GM23338 (cell line): ENCODE measurements at regions not wholly inside any gene's neighbourhood (a gene's known extent, or its start where the extent isn't known, plus 50 kb on each side); places are given as distances from the start of the nearest gene placed in this dataset.

Experiments used
- ATAC-seq: fragments of 200-7000 bp; cut with Tn5 transposase; 3 replicates; pipeline ENCODE4 v1.9.1; 2020
- DNase-seq: peaks from one replicate; pipeline ENCODE4 v3.0.0-alpha.2; 2015; ENCODE audit warnings: low spot score
- H2AFZ ChIP-seq: fragments of 200-600 bp; sonication (generic); 2 replicates; pipeline ENCODE4 v1.8.0; 2016; ENCODE audit warnings: antibody characterized with exemption, mild to moderate bottlenecking, moderate library complexity
- H3F3A ChIP-seq: fragments of 200-600 bp; sonication (generic); replicated peaks from 2 replicates; pipeline ENCODE4 v1.8.0; 2017; ENCODE audit warnings: antibody characterized with exemption, mixed run types, low read depth
- H3K27ac ChIP-seq: fragments of 200-600 bp; sonication (generic); 2 replicates; pipeline ENCODE4 v1.6.1; 2016; ENCODE audit warnings: low read depth
- H3K27me3 ChIP-seq: fragments of 200-600 bp; sonication (generic); 2 replicates; pipeline ENCODE4 v1.8.0; 2016; ENCODE audit warnings: mild to moderate bottlenecking, mixed run types, moderate library complexity; ENCODE audit not compliant: insufficient read depth
- H3K36me3 ChIP-seq: fragments of 200-600 bp; sonication (generic); 2 replicates; pipeline ENCODE4 v1.8.0; 2016; ENCODE audit warnings: mild to moderate bottlenecking; ENCODE audit not compliant: insufficient read depth
- H3K4me1 ChIP-seq: fragments of 200-600 bp; sonication (generic); 2 replicates; pipeline ENCODE4 v1.8.0; 2016; ENCODE audit warnings: mild to moderate bottlenecking, moderate library complexity; ENCODE audit not compliant: insufficient read depth
- H3K4me2 ChIP-seq: fragments of 200-600 bp; sonication (generic); 2 replicates; pipeline ENCODE4 v1.7.1; 2017; ENCODE audit warnings: mixed run types
- H3K4me3 ChIP-seq: fragments of 200-600 bp; sonication (generic); 2 replicates; pipeline ENCODE4 v1.6.1; 2016; ENCODE audit warnings: mixed run types
- H3K79me2 ChIP-seq: fragments of 200-600 bp; sonication (generic); replicated peaks from 2 replicates; pipeline ENCODE4 v1.8.0; 2017; ENCODE audit warnings: mild to moderate bottlenecking; ENCODE audit not compliant: insufficient read depth
- H3K9me2 ChIP-seq: fragments of 200-600 bp; sonication (generic); 2 replicates; pipeline ENCODE4 v1.8.0; 2017; ENCODE audit not compliant: insufficient read depth
- H4K20me1 ChIP-seq: fragments of 200-600 bp; sonication (generic); replicated peaks from 2 replicates; pipeline ENCODE4 v1.8.0; 2017; ENCODE audit warnings: mild to moderate bottlenecking; ENCODE audit not compliant: insufficient read depth
- H3K27ac Mint-ChIP-seq: 2 replicates; pipeline ENCODE4 v1.8.0; 2020; ENCODE audit warnings: inconsistent platforms, mild to moderate bottlenecking, moderate library complexity, mixed read lengths
- H3K27me3 Mint-ChIP-seq: 3 replicates; pipeline ENCODE4 v1.8.0; 2022; ENCODE audit warnings: low read depth, mild to moderate bottlenecking, moderate library complexity, mixed read lengths, inconsistent platforms; ENCODE audit not compliant: insufficient read depth, poor library complexity
- H3K36me3 Mint-ChIP-seq: 3 replicates; pipeline ENCODE4 v1.8.0; 2021; ENCODE audit warnings: low read depth, mild to moderate bottlenecking, inconsistent platforms, moderate library complexity, mixed read lengths
- H3K4me1 Mint-ChIP-seq: 3 replicates; pipeline ENCODE4 v1.8.0; 2020; ENCODE audit warnings: mild to moderate bottlenecking, inconsistent platforms, mixed read lengths
- H3K4me3 Mint-ChIP-seq: 3 replicates; pipeline ENCODE4 v1.8.0; 2021; ENCODE audit warnings: moderate library complexity, mild to moderate bottlenecking, inconsistent platforms, mixed read lengths
- H3K9me3 Mint-ChIP-seq: 3 replicates; pipeline ENCODE4 v1.8.0; 2020; ENCODE audit warnings: moderate library complexity, mild to moderate bottlenecking, inconsistent platforms, mixed read lengths
- EZH2 ChIP-seq: fragments of 200-600 bp; sonication (generic); IDR thresholded peaks from one replicate; pipeline ENCODE4 v1.8.0; 2017; ENCODE audit warnings: antibody characterized with exemption, mild to moderate bottlenecking, low read depth; ENCODE audit not compliant: unreplicated experiment
- EZH2phosphoT487 ChIP-seq: fragments of 200-600 bp; sonication (generic); IDR thresholded peaks from one replicate; pipeline ENCODE4 v1.8.1; 2018; ENCODE audit warnings: antibody characterized with exemption; ENCODE audit not compliant: unreplicated experiment
- NANOG ChIP-seq: IDR thresholded peaks from 2 replicates; pipeline ENCODE4 v1.6.1; 2016; ENCODE audit warnings: antibody characterized with exemption, borderline replicate concordance
- STAT1 ChIP-seq: IDR thresholded peaks from one replicate; pipeline ENCODE4 v1.6.1; 2016; ENCODE audit warnings: antibody characterized with exemption; ENCODE audit not compliant: unreplicated experiment
- ZNF331 ChIP-seq: fragments of 250-450 bp; sonication (Bioruptor Pico); IDR thresholded peaks from 2 replicates; pipeline ENCODE4 v1.5.0; 2020; ENCODE audit warnings: low read depth, mild to moderate bottlenecking, moderate library complexity
- TF ChIP-seq, protein P1 (sequence below), 2 experiments: fragments of 200-600 bp in 1 of 2; sonication (generic) in 1 of 2; conservative IDR thresholded peaks; 2 replicates each; pipeline versions ENCODE4 v1.5.1 to v1.6.1; 2016 to 2017; ENCODE audit warnings: antibody characterized with exemption in 2 of 2, low read depth in 2 of 2, mild to moderate bottlenecking in 2 of 2, moderate library complexity in 1 of 2
- TF ChIP-seq, protein P2 (sequence below): IDR thresholded peaks from 2 replicates; pipeline ENCODE4 v1.6.1; 2016; ENCODE audit warnings: antibody characterized with exemption
- TF ChIP-seq, protein P3 (sequence below): fragments of 250-450 bp; sonication (Bioruptor Pico); IDR thresholded peaks from 2 replicates; pipeline ENCODE4 v1.5.0; 2020; ENCODE audit warnings: mild to moderate bottlenecking, moderate library complexity

DNA sequence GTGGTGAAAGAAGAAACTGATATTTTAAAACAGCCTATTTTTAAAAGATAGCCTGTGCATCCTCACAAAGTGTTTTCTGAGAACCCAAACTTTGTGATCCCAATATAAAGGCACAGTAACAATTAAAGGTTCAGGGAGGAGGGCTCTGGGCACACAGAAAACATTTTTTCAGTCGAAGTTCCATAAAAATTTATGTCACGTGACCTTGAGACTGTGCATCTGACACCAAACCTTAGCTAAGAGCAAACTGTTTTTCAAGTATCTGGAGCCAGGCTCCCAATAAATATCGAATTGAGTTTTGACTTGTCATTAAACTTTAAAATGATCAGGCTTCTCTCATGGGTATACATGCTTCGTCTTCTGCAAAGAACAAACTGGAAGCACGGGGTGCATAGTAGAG lies 177.9 kb downstream of the BEND2 start:
- Histone ChIP-seq H3F3A (no peaks in the 10 kb centered on the region), H3K4me2 (no peak overlapping the region), H3K27me3 (no peaks in the 10 kb centered on the region), H3K36me3 (no peaks in the 10 kb centered on the region), H2AFZ (no peak overlapping the region), H3K27ac (no peak overlapping the region), H4K20me1 (no peaks in the 10 kb centered on the region; the same call in 1 of the 2 replicates), H3K79me2 (no peaks in the 10 kb centered on the region), H3K4me1 (no peaks in the 10 kb centered on the region), H3K4me3 (no peak overlapping the region), H3K9me2 (no peaks in the 10 kb centered on the region)
- TF ChIP-seq EZH2 (no peak), NANOG (no peak), STAT1 (no peak), EZH2phosphoT487 (no peak), ZNF331 (CRISPR knock-in tag) (no peak)
- TF ChIP-seq, protein P1, sequence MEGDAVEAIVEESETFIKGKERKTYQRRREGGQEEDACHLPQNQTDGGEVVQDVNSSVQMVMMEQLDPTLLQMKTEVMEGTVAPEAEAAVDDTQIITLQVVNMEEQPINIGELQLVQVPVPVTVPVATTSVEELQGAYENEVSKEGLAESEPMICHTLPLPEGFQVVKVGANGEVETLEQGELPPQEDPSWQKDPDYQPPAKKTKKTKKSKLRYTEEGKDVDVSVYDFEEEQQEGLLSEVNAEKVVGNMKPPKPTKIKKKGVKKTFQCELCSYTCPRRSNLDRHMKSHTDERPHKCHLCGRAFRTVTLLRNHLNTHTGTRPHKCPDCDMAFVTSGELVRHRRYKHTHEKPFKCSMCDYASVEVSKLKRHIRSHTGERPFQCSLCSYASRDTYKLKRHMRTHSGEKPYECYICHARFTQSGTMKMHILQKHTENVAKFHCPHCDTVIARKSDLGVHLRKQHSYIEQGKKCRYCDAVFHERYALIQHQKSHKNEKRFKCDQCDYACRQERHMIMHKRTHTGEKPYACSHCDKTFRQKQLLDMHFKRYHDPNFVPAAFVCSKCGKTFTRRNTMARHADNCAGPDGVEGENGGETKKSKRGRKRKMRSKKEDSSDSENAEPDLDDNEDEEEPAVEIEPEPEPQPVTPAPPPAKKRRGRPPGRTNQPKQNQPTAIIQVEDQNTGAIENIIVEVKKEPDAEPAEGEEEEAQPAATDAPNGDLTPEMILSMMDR (conservative IDR thresholded peaks at IDR 0.05; ENCODE audit: low read depth in 2 of 2), result no peak
- TF ChIP-seq, protein P2, sequence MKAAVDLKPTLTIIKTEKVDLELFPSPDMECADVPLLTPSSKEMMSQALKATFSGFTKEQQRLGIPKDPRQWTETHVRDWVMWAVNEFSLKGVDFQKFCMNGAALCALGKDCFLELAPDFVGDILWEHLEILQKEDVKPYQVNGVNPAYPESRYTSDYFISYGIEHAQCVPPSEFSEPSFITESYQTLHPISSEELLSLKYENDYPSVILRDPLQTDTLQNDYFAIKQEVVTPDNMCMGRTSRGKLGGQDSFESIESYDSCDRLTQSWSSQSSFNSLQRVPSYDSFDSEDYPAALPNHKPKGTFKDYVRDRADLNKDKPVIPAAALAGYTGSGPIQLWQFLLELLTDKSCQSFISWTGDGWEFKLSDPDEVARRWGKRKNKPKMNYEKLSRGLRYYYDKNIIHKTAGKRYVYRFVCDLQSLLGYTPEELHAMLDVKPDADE, result no peak
- TF ChIP-seq, protein P3, sequence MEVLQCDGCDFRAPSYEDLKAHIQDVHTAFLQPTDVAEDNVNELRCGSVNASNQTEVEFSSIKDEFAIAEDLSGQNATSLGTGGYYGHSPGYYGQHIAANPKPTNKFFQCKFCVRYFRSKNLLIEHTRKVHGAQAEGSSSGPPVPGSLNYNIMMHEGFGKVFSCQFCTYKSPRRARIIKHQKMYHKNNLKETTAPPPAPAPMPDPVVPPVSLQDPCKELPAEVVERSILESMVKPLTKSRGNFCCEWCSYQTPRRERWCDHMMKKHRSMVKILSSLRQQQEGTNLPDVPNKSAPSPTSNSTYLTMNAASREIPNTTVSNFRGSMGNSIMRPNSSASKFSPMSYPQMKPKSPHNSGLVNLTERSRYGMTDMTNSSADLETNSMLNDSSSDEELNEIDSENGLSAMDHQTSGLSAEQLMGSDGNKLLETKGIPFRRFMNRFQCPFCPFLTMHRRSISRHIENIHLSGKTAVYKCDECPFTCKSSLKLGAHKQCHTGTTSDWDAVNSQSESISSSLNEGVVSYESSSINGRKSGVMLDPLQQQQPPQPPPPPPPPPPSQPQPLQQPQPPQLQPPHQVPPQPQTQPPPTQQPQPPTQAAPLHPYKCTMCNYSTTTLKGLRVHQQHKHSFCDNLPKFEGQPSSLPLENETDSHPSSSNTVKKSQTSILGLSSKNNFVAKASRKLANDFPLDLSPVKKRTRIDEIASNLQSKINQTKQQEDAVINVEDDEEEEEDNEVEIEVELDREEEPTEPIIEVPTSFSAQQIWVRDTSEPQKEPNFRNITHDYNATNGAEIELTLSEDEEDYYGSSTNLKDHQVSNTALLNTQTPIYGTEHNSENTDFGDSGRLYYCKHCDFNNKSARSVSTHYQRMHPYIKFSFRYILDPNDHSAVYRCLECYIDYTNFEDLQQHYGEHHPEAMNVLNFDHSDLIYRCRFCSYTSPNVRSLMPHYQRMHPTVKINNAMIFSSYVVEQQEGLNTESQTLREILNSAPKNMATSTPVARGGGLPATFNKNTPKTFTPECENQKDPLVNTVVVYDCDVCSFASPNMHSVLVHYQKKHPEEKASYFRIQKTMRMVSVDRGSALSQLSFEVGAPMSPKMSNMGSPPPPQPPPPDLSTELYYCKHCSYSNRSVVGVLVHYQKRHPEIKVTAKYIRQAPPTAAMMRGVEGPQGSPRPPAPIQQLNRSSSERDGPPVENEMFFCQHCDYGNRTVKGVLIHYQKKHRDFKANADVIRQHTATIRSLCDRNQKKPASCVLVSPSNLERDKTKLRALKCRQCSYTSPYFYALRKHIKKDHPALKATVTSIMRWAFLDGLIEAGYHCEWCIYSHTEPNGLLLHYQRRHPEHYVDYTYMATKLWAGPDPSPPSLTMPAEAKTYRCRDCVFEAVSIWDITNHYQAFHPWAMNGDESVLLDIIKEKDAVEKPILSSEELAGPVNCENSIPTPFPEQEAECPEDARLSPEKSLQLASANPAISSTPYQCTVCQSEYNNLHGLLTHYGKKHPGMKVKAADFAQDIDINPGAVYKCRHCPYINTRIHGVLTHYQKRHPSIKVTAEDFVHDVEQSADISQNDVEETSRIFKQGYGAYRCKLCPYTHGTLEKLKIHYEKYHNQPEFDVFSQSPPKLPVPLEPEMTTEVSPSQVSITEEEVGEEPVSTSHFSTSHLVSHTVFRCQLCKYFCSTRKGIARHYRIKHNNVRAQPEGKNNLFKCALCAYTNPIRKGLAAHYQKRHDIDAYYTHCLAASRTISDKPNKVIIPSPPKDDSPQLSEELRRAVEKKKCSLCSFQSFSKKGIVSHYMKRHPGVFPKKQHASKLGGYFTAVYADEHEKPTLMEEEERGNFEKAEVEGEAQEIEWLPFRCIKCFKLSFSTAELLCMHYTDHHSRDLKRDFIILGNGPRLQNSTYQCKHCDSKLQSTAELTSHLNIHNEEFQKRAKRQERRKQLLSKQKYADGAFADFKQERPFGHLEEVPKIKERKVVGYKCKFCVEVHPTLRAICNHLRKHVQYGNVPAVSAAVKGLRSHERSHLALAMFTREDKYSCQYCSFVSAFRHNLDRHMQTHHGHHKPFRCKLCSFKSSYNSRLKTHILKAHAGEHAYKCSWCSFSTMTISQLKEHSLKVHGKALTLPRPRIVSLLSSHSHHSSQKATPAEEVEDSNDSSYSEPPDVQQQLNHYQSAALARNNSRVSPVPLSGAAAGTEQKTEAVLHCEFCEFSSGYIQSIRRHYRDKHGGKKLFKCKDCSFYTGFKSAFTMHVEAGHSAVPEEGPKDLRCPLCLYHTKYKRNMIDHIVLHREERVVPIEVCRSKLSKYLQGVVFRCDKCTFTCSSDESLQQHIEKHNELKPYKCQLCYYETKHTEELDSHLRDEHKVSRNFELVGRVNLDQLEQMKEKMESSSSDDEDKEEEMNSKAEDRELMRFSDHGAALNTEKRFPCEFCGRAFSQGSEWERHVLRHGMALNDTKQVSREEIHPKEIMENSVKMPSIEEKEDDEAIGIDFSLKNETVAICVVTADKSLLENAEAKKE (CRISPR knock-in tag), result no peak
- no peaks in the 10 kb centered on the region for H3K27me3 Mint-ChIP-seq
- H3K9me3 Mint-ChIP-seq, result no peaks in the 10 kb centered on the region
- H3K36me3 Mint-ChIP-seq, result no peaks in the 10 kb centered on the region
- H3K4me3 Mint-ChIP-seq, result no peak overlapping the region
- no peak overlapping the region for H3K27ac Mint-ChIP-seq
- H3K4me1 Mint-ChIP-seq, result 0 out of 3 replicates have a peak, but pooled peaks cover 2% of the 10 kb centered on the region
- no peak for DNase-seq
- ATAC-seq, result no peak
